ENCODE measurements at regions not wholly inside any gene's neighbourhood (a gene's known extent, or its start where the extent isn't known, plus 50 kb on each side); places are given as distances from the start of the nearest gene placed in this dataset.

GRCh38 chr17:73787076-73788059 is 143.1 kb upstream of the SDK2 start (continued):
- TF ChIP-seq REST (IDR thresholded peaks at IDR 0.05; ENCODE audit: borderline replicate concordance) (no peak), REST (CRISPR knock-in tag; IDR thresholded peaks at IDR 0.05; ENCODE audit: low read depth) (no peak), CC2D1A (IDR thresholded peaks at IDR 0.05) (no peak)
